IMR-90 (cell line): ENCODE measurements at regions not wholly inside any gene's neighbourhood (a gene's known extent, or its start where the extent isn't known, plus 50 kb on each side); places are given as distances from the start of the nearest gene placed in this dataset.

Experiments
- ATAC-seq: fragments of 200-7000 bp; cut with Tn5 transposase; 2 replicates; pipeline ENCODE4 v1.9.1; 2020; ENCODE audit warnings: low read depth, mild to moderate bottlenecking, moderate library complexity
- BruUV-seq: library from RNA; stranded (reverse); fragments of 400-500 nt; replicated peaks from 2 replicates; lab custom pipeline; 2021; lab: Mats Ljungman, UMichigan
- CTCF ChIA-PET: fragments of 300-600 bp; formaldehyde crosslinking; extraction: SDS; loops from one replicate; lab custom pipeline; 2021; ENCODE audit warnings: antibody characterized with exemption; lab: Yijun Ruan, JAX
- POLR2A ChIA-PET: fragments of 300-600 bp; sonication (Branson Sonifier 250); formaldehyde crosslinking; loops from one replicate; lab custom pipeline; 2022; ENCODE audit warnings: antibody characterized with exemption; ENCODE audit not compliant: unreplicated experiment; lab: Charles Lee
- DNase-seq: peaks from one replicate; pipeline ENCODE4 v3.0.0; 2013
- H2AFZ ChIP-seq: replicated peaks from 2 replicates; pipeline ENCODE3; 2013; ENCODE audit warnings: low read length, mild to moderate bottlenecking; ENCODE audit not compliant: poor library complexity
- H2AK5ac ChIP-seq: 2 replicates; pipeline ENCODE4 v1.6.1; 2013; ENCODE audit warnings: low read depth, low read length, inconsistent platforms
- H2AK9ac ChIP-seq: replicated peaks from 2 replicates; pipeline ENCODE3; 2013; ENCODE audit warnings: mild to moderate bottlenecking, low read depth, low read length, moderate library complexity; ENCODE audit not compliant: poor library complexity
- H2BK120ac ChIP-seq: 2 replicates; pipeline ENCODE4 v1.6.1; 2013; ENCODE audit warnings: low read depth, low read length, inconsistent platforms
- H2BK15ac ChIP-seq: 3 replicates; pipeline ENCODE4 v1.6.1; 2013; ENCODE audit warnings: low read depth, low read length, inconsistent platforms
- H2BK20ac ChIP-seq: 2 replicates; pipeline ENCODE4 v1.6.1; 2013; ENCODE audit warnings: low read depth, mild to moderate bottlenecking, inconsistent platforms, low read length, moderate library complexity
- H2BK5ac ChIP-seq: 2 replicates; pipeline ENCODE4 v1.6.1; 2013; ENCODE audit warnings: mild to moderate bottlenecking, low read depth, low read length, inconsistent platforms; ENCODE audit not compliant: poor library complexity, severe bottlenecking
- H3K14ac ChIP-seq: replicated peaks from 2 replicates; pipeline ENCODE4 v1.6.1; 2013; ENCODE audit warnings: low read depth, low read length, inconsistent platforms
- H3K18ac ChIP-seq: 2 replicates; pipeline ENCODE4 v1.6.1; 2013; ENCODE audit warnings: low read depth, low read length, control low read depth
- H3K23ac ChIP-seq: 2 replicates; pipeline ENCODE4 v1.6.1; 2013; ENCODE audit warnings: low read depth, low read length, inconsistent platforms
- H3K27ac ChIP-seq: 2 replicates; pipeline ENCODE4 v1.5.1; 2013; ENCODE audit warnings: mild to moderate bottlenecking, control low read depth, low read length; ENCODE audit not compliant: insufficient read depth
- H3K27me3 ChIP-seq: 2 replicates; pipeline ENCODE4 v1.6.1; 2013; ENCODE audit warnings: low read length; ENCODE audit not compliant: control insufficient read depth, insufficient read depth
- H3K36me3 ChIP-seq: 2 replicates; pipeline ENCODE4 v1.6.1; 2013; ENCODE audit warnings: low read length, mixed read lengths; ENCODE audit not compliant: control insufficient read depth, insufficient read depth
- H3K4ac ChIP-seq: 2 replicates; pipeline ENCODE4 v1.6.1; 2013; ENCODE audit warnings: low read depth, low read length, inconsistent platforms
- H3K4me1 ChIP-seq: 2 replicates; pipeline ENCODE4 v1.6.1; 2013; ENCODE audit warnings: low read length, mixed read lengths; ENCODE audit not compliant: control insufficient read depth, insufficient read depth
- H3K4me2 ChIP-seq: 2 replicates; pipeline ENCODE4 v1.6.1; 2013; ENCODE audit warnings: low read depth, mild to moderate bottlenecking, control low read depth, low read length, moderate library complexity
- H3K4me3 ChIP-seq: 2 replicates; pipeline ENCODE4 v1.5.1; 2013; ENCODE audit warnings: low read depth, mild to moderate bottlenecking, control low read depth, low read length, moderate library complexity; ENCODE audit not compliant: insufficient read depth
- H3K56ac ChIP-seq: 2 replicates; pipeline ENCODE4 v1.6.1; 2013; ENCODE audit warnings: low read length, inconsistent platforms; ENCODE audit not compliant: insufficient read depth; ENCODE audit errors: extremely low read depth
- H3K79me1 ChIP-seq, 2 experiments: 2 replicates each; pipeline ENCODE4 v1.6.1; 2013; ENCODE audit warnings: low read length in 2 of 2, inconsistent platforms in 1 of 2, low read depth in 1 of 2
- H3K9ac ChIP-seq: 2 replicates; pipeline ENCODE4 v1.6.1; 2013; ENCODE audit warnings: low read depth, low read length, control low read depth
- H3K9me1 ChIP-seq: 2 replicates; pipeline ENCODE4 v1.6.1; 2013; ENCODE audit warnings: low read length, inconsistent platforms; ENCODE audit not compliant: insufficient read depth
- H3K9me3 ChIP-seq: 2 replicates; pipeline ENCODE4 v1.6.1; 2013; ENCODE audit warnings: low read length; ENCODE audit not compliant: control insufficient read depth, insufficient read depth
- H4K20me1 ChIP-seq: 2 replicates; pipeline ENCODE4 v1.6.1; 2013; ENCODE audit warnings: low read length, inconsistent platforms; ENCODE audit not compliant: insufficient read depth
- H4K5ac ChIP-seq: 2 replicates; pipeline ENCODE4 v1.6.1; 2013; ENCODE audit warnings: mild to moderate bottlenecking, low read depth, low read length, control low read depth
- H4K8ac ChIP-seq, 2 experiments: 2 replicates each; pipeline ENCODE4 v1.6.1; 2013; ENCODE audit warnings: low read depth in 2 of 2, low read length in 2 of 2, control low read depth in 1 of 2, inconsistent platforms in 1 of 2
- H4K91ac ChIP-seq: 2 replicates; pipeline ENCODE4 v1.6.1; 2013; ENCODE audit warnings: low read depth, low read length, inconsistent platforms; ENCODE audit not compliant: insufficient read depth
- BHLHE40 ChIP-seq: fragments of 150-350 bp; IDR thresholded peaks from 2 replicates; pipeline ENCODE4 v1.6.1; 2016; ENCODE audit warnings: mild to moderate bottlenecking, low read depth, low read length
- CEBPB ChIP-seq: IDR thresholded peaks from 2 replicates; pipeline ENCODE4 v1.6.1; 2012; ENCODE audit warnings: low read depth, low read length, improper control_type of control experiment
- POLR2A ChIP-seq: IDR thresholded peaks from 2 replicates; pipeline ENCODE4 v1.6.1; 2012; ENCODE audit warnings: mild to moderate bottlenecking, low read depth, low read length
- RCOR1 ChIP-seq: IDR thresholded peaks from 2 replicates; pipeline ENCODE4 v1.6.1; 2012; ENCODE audit warnings: mild to moderate bottlenecking, low read length, improper control_type of control experiment; ENCODE audit not compliant: insufficient replicate concordance
- whole genome bisulfite sequencing, 2 experiments: methylation state at CpG; one replicate each; pipeline versions ENCODE4 v1.1.5 to v1.1.7; 2013; ENCODE audit warnings: missing lambda C conversion rate in 2 of 2; ENCODE audit not compliant: insufficient read length in 1 of 2; ENCODE audit errors: extremely low coverage in 2 of 2; 5-methylcytosine and 5-hydroxymethylcytosine counted together
- dilution Hi-C: fragments of 300-500 bp; cut with HindIII; formaldehyde crosslinking; loops from one replicate; pipeline ENCODE4 v1.14.3; 2018; ENCODE audit warnings: low sequenced_read_pairs; ENCODE audit not compliant: unreplicated experiment
- in situ Hi-C: fragments of 300-500 bp; cut with MboI; formaldehyde crosslinking; loops from 3 replicates; pipeline ENCODE4 v1.14.3; 2019; ENCODE audit warnings: low sequenced_read_pairs, inconsistent platforms, mixed read lengths
- intact Hi-C: fragments of 100-400 bp; cut with micrococcal nuclease; formaldehyde crosslinking; loops from 2 replicates; pipeline ENCODE4 v1.10.0; 2022
- TF ChIP-seq, protein P1 (sequence below): fragments of 150-350 bp; IDR thresholded peaks from 2 replicates; pipeline ENCODE4 v1.6.1; 2016; ENCODE audit warnings: low read depth, mild to moderate bottlenecking, low read length, moderate library complexity, borderline replicate concordance

DNA sequence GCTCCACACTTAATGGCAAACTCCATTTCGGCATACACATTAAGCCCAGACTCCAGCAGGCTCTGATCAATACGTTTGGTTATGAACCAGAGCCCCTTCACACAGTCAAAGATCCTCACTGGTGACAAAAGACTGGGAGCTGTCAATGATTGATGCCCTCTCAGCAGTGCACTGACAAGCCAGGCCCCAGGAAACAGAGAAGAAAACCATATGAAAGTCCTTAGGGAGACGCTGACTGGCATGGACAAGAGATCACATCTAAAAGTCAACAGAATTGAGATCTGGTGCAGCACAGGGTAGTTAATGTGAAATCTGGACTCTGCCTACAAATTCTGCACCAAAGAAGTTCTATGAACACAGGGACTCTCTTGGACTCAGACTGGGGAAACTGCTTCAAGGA, 600.9 kb upstream of the NRP1 start:
- Histone ChIP-seq H3K4me3 (no peak overlapping the region), H2AK5ac (no peak overlapping the region), H3K4me1 (no peaks in the 10 kb centered on the region), H2BK5ac (no peak overlapping the region), H3K4ac (no peak overlapping the region), H3K56ac (no peak overlapping the region), H2AK9ac (no peak overlapping the region), H3K9ac (no peak overlapping the region), H2BK20ac (no peak overlapping the region), H3K23ac (no peak overlapping the region), H3K9me1 (no peaks in the 10 kb centered on the region), H3K9me3 (no peaks in the 10 kb centered on the region), H3K36me3 (no peaks in the 10 kb centered on the region), H2AFZ (no peak overlapping the region), H4K91ac (no peak overlapping the region), H4K5ac (no peak overlapping the region), H2BK120ac (no peak overlapping the region), H3K27ac (no peak overlapping the region), H3K4me2 (no peak overlapping the region), H2BK15ac (no peak overlapping the region), H3K79me1 (no peaks in the 10 kb centered on the region), H3K18ac (no peak overlapping the region), H4K20me1 (no peaks in the 10 kb centered on the region), H3K14ac (no peak overlapping the region), H4K8ac (no peak overlapping the region), H3K27me3 (peaks cover 23% of the 10 kb centered on the region)
- dilution Hi-C loops (no loop called here), intact Hi-C loops (no loop called here), in situ Hi-C loops (no loop called here)
- no peak for TF ChIP-seq CEBPB
- no peak for TF ChIP-seq RCOR1
- no peak for TF ChIP-seq BHLHE40
- TF ChIP-seq, protein P1, sequence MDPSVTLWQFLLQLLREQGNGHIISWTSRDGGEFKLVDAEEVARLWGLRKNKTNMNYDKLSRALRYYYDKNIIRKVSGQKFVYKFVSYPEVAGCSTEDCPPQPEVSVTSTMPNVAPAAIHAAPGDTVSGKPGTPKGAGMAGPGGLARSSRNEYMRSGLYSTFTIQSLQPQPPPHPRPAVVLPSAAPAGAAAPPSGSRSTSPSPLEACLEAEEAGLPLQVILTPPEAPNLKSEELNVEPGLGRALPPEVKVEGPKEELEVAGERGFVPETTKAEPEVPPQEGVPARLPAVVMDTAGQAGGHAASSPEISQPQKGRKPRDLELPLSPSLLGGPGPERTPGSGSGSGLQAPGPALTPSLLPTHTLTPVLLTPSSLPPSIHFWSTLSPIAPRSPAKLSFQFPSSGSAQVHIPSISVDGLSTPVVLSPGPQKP = no peak
- TF ChIP-seq POLR2A = no peak
- POLR2A ChIA-PET = interaction anchor here (0.5 kb wide), 1 partner anchor 368 kb away, joined by 3 read pairs; no protein-coding TSS in a partner anchor
- CTCF ChIA-PET = interaction anchor here (0.6 kb wide), 1 partner anchor 703 kb away, joined by 3 read pairs; no protein-coding TSS in a partner anchor
- BruUV-seq = no TSS peak
- WGBS, 2 experiments = 50% methylated on average over 1 of the region's 3 CpGs; no CpG with 5 or more reads in 1 of the 2 experiments
- DNase-seq (no peak), ATAC-seq (no peak)
